ENCODE measurements at regions not wholly inside any gene's neighbourhood (a gene's known extent, or its start where the extent isn't known, plus 50 kb on each side); places are given as distances from the start of the nearest gene placed in this dataset.

GRCh38 chr13:29993196-29993595, 142.8 kb upstream of the UBL3 start:
- TF ChIP-seq USF2 (IDR thresholded peaks at IDR 0.05) = no peak
- no peak for TF ChIP-seq BCL3 (IDR thresholded peaks at IDR 0.05)
- no peak for TF ChIP-seq RAD21 (conservative IDR thresholded peaks at IDR 0.05 in 1 of 2, IDR thresholded peaks at IDR 0.05 in 1 of 2)
- no peak for TF ChIP-seq CTCF (IDR thresholded peaks at IDR 0.05)
- TF ChIP-seq CEBPB (IDR thresholded peaks at IDR 0.05) = no peak
- no peak for TF ChIP-seq RCOR1 (IDR thresholded peaks at IDR 0.05; ENCODE audit: low read depth, low read length)
- no peak for TF ChIP-seq POLR2A (IDR thresholded peaks at IDR 0.05; ENCODE audit: low read length)
- TF ChIP-seq FOSB (CRISPR knock-in tag; IDR thresholded peaks at IDR 0.05) = no peak
- no peak for TF ChIP-seq ELK1 (IDR thresholded peaks at IDR 0.05; ENCODE audit: low read depth, low read length)

All from A549 (cell line).